NK-92 (cell line): ENCODE measurements at regions not wholly inside any gene's neighbourhood (a gene's known extent, or its start where the extent isn't known, plus 50 kb on each side); places are given as distances from the start of the nearest gene placed in this dataset.

Experiments used
- DNase-seq: peaks from one replicate; lab custom pipeline; 2025; ENCODE audit not compliant: unreplicated experiment; lab: John Stamatoyannopoulos, UW

DNA sequence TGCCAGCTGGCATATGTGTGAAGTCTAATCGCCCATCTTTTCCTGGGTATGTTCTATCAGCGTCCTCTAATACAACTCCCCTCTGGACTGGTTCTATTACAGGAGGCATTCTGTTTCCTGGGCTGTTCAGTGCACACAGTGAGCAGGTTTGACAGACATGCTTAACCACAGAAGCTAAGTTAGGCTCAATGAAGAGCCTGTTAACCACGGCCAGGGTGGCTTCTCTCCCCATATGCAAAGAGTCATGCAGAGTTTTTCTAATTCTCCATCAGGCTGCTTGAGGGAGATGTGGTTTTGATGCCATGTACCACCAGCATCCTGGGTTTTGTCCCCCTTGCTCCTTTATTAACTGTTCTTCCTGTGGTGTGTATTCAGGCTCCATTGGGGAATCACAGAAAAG lies 57.2 kb upstream of the ALOX12 start:
- DNase-seq, result no peak

DNA sequence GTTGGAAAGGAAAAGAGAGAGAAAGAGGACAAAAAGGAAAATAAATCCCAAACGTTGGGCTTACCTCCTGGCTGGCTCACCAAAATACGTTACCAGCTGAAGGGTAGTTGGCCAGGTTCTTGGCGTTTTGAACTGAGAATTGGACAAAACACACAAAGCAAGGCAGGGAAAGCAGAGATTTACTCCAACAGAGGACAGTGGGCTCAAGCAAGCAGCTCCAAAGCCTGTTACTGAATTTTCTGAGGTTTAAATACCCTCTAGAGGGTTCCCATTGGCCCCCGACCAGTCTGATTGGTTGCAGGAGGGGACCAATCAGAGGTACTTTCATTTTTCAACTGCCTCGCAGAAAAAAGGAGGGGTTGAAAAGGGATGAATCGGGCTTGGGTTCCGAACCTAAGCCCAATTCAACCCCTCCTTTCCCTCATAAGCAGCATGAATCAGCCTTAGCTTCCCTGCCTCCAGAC lies 55.6 kb upstream of the ALOX12 start:
- DNase-seq, result no peak

DNA sequence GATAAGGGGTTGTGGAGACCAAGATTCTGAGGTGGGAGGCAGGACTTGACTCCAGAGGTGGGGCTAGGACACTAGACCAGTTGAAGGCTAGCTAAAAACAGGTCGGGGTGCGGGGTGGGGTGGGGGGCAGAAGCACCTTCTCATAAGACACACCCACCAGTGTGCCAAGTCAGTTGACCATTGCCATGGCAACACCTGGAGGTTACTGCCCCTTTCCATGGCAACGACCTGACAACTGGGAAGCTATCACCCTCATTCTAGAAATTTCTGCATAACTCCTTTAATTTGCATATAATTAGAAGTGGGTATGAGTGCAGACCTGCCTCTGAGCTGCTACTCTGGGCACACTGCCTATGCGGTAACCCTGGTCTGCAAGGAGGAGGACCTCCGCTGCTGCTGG lies 53.9 kb upstream of the ALOX12 start:
- DNase-seq, result no peak

DNA sequence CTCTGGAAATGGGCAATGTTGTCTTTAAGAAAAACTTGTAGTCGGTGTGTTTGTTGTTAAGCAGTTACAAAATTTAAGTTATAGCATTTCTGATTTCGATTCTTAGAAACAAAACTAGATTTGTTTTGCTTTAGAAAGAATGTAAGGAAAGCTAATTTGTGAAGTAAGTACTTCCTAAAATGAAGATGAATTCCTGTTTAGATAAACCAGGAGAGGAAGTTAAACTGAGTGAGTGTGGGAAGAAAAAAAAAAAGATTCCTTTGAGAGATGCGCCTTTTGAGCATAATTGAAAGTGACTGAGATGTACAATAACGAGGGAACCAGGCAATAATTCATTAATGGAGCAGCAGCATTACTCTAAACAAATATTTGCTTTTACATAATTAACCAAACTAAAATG lies 52.4 kb upstream of the ALOX12 start:
- no peak for DNase-seq
